ENCODE measurements at regions not wholly inside any gene's neighbourhood (a gene's known extent, or its start where the extent isn't known, plus 50 kb on each side); places are given as distances from the start of the nearest gene placed in this dataset.

DNA sequence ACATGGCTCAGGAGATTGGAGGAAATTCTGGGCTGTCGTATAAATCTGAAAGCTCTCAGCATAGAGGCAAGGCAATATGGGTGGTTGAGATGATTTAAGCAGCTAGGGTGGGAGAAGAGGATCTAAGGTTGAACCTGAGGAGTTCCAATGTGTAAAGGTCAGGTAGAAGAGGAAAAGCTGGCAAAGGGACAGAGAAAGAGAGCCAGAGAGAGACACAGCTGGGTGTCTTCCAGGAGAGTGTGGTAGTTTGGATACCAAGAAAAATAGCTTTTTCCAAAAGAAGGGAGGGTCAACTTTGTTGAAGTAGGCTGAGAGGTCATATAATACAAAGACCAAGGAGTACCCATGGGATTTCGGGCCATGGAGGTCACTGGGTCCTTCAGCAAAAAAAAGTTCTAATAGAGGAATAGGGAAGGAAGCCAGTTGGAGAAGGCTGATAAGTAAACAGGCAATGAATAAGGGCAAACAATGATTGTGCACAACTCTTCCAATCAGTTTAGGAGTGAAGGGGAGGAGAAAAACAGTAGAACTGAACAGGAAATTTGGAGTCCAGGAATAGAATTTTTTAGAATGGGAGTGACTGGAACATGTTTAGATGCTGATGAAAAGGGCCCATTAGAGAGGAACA, 135.1 kb downstream of the QRSL1 start (continued):
- TF ChIP-seq FOXK2 (conservative IDR thresholded peaks at IDR 0.05 in 1 of 2, IDR thresholded peaks at IDR 0.05 in 1 of 2; ENCODE audit: low read depth in 2 of 2) (peak; percentile 53; a peak in 2 of 4 replicates), CBFA2T3 (IDR thresholded peaks at IDR 0.05) (peak; percentile 41; the same call in 1 of the 2 replicates), ILF3 (IDR thresholded peaks at IDR 0.05; ENCODE audit: borderline replicate concordance) (no peak), TAL1 (IDR thresholded peaks at IDR 0.05) (peak; percentile 33; the same call in 1 of the 2 replicates), FOXJ2 (tag; IDR thresholded peaks at IDR 0.05) (peak; percentile 64; the same call in 1 of the 2 replicates), RBBP5 (IDR thresholded peaks at IDR 0.05; ENCODE audit: borderline replicate concordance, insufficient read depth, low read length, poor library complexity, severe bottlenecking) (no peak), SP2 (IDR thresholded peaks at IDR 0.05; ENCODE audit: extremely low read depth, low read depth, low read length, poor library complexity, severe bottlenecking) (no peak), ZNF24 (IDR thresholded peaks at IDR 0.05) (no peak), ZNF561 (CRISPR knock-in tag; conservative IDR thresholded peaks at IDR 0.05) (no peak), IFI16 (CRISPR knock-in tag; IDR thresholded peaks at IDR 0.05) (no peak), TEAD1 (CRISPR knock-in tag; IDR thresholded peaks at IDR 0.05) (no peak), SNRNP70 (optimal IDR thresholded peaks at IDR 0.05; ENCODE audit: low read depth, low read length) (no peak), NCOA6 (IDR thresholded peaks at IDR 0.05) (no peak), C11orf30 (IDR thresholded peaks at IDR 0.05; ENCODE audit: low read depth) (peak; percentile 50; the same call in 1 of the 2 replicates), RBM39 (optimal IDR thresholded peaks at IDR 0.05; ENCODE audit: low read depth, low read length) (no peak), SAFB (IDR thresholded peaks at IDR 0.05; ENCODE audit: borderline replicate concordance, low read depth, low read length) (no peak), FOXA3 (CRISPR knock-in tag; conservative IDR thresholded peaks at IDR 0.05 in 1 of 2, IDR thresholded peaks at IDR 0.05 in 1 of 2) (peak in 1 of 2 experiments; percentile 95; a peak in 2 of 4 replicates), CEBPG (CRISPR knock-in tag; IDR thresholded peaks at IDR 0.05) (no peak), CEBPG (tag; conservative IDR thresholded peaks at IDR 0.05 in 1 of 2, IDR thresholded peaks at IDR 0.05 in 1 of 2) (no peak), ZNF764 (CRISPR knock-in tag; IDR thresholded peaks at IDR 0.05; ENCODE audit: low read depth) (no peak), NR2C1 (IDR thresholded peaks at IDR 0.05) (no peak), NR2C1 (tag; IDR thresholded peaks at IDR 0.05) (no peak), NFE2 (IDR thresholded peaks at IDR 0.05; ENCODE audit: low read depth) (peak; percentile 79), CREB1 (IDR thresholded peaks at IDR 0.05) (no peak), CREB1 (CRISPR knock-in tag; IDR thresholded peaks at IDR 0.05) (no peak), RUNX1 (IDR thresholded peaks at IDR 0.05; ENCODE audit: low read depth) (no peak)
- TF ChIP-seq, protein P1, sequence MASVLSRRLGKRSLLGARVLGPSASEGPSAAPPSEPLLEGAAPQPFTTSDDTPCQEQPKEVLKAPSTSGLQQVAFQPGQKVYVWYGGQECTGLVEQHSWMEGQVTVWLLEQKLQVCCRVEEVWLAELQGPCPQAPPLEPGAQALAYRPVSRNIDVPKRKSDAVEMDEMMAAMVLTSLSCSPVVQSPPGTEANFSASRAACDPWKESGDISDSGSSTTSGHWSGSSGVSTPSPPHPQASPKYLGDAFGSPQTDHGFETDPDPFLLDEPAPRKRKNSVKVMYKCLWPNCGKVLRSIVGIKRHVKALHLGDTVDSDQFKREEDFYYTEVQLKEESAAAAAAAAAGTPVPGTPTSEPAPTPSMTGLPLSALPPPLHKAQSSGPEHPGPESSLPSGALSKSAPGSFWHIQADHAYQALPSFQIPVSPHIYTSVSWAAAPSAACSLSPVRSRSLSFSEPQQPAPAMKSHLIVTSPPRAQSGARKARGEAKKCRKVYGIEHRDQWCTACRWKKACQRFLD (CRISPR knock-in tag; IDR thresholded peaks at IDR 0.05): no peak
- TF ChIP-seq, protein P2, sequence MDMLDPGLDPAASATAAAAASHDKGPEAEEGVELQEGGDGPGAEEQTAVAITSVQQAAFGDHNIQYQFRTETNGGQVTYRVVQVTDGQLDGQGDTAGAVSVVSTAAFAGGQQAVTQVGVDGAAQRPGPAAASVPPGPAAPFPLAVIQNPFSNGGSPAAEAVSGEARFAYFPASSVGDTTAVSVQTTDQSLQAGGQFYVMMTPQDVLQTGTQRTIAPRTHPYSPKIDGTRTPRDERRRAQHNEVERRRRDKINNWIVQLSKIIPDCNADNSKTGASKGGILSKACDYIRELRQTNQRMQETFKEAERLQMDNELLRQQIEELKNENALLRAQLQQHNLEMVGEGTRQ (CRISPR knock-in tag; IDR thresholded peaks at IDR 0.05): no peak
- TF ChIP-seq, protein P3, sequence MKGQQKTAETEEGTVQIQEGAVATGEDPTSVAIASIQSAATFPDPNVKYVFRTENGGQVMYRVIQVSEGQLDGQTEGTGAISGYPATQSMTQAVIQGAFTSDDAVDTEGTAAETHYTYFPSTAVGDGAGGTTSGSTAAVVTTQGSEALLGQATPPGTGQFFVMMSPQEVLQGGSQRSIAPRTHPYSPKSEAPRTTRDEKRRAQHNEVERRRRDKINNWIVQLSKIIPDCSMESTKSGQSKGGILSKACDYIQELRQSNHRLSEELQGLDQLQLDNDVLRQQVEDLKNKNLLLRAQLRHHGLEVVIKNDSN (CRISPR knock-in tag; IDR thresholded peaks at IDR 0.05): no peak

Data from K562 (cell line).